Kidney epithelial cell (primary cell): ENCODE measurements at regions not wholly inside any gene's neighbourhood (a gene's known extent, or its start where the extent isn't known, plus 50 kb on each side); places are given as distances from the start of the nearest gene placed in this dataset.

Source experiments
- DNase-seq: peaks from one replicate; pipeline ENCODE4 v3.0.0-alpha.2; 2010; ENCODE audit warnings: low read depth
- H3K27me3 ChIP-seq: 2 replicates; pipeline ENCODE4 v1.6.0; 2011; ENCODE audit warnings: low read length; ENCODE audit not compliant: control insufficient read depth, insufficient read depth
- H3K36me3 ChIP-seq: 2 replicates; pipeline ENCODE4 v1.5.1; 2011; ENCODE audit warnings: low read length; ENCODE audit not compliant: control insufficient read depth, insufficient read depth
- H3K4me3 ChIP-seq: 2 replicates; pipeline ENCODE4 v1.5.1; 2011; ENCODE audit warnings: low read depth, mild to moderate bottlenecking, control low read depth, low read length
- CTCF ChIP-seq: IDR thresholded peaks from 2 replicates; pipeline ENCODE4 v1.5.1; 2011; ENCODE audit warnings: mild to moderate bottlenecking, moderate library complexity, low read length, control low read depth, inconsistent platforms; ENCODE audit not compliant: insufficient read depth, poor library complexity, severe bottlenecking

- Histone ChIP-seq H3K36me3 (no peaks in the 10 kb centered on the region), H3K27me3 (no peaks in the 10 kb centered on the region), H3K4me3 (no peak overlapping the region)
- DNase-seq: no peak
- TF ChIP-seq CTCF: no peak
Observed at GRCh38 chr15:93360976-93361375, 272.0 kb upstream of the RGMA start.

DNA sequence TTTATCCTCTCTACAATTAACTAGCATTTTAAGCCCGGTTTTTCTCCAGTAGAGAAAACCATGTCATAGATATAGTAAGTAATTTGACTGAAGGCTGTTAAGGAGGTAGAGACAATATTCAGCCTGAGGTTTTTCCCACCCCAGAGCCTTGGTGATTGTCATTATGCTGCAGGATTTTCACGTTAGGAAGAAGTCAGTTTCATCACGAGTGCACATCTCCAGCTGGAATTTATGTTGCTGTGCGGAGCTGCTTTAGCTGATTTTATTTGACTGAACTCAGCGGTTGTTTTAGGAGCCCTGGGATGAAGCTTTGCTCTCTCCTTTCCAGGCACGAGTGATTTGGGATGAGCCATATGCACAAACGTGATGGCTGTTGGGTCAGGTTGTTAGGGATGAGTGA lies 271.3 kb upstream of the RGMA start:
- no peaks in the 10 kb centered on the region for H3K36me3 ChIP-seq
- no peak for TF ChIP-seq CTCF
- DNase-seq: no peak
- no peak overlapping the region for H3K4me3 ChIP-seq
- H3K27me3 ChIP-seq: no peaks in the 10 kb centered on the region

GRCh38 chr15:93359425-93360131 lies 270.6 kb upstream of the RGMA start:
- TF ChIP-seq CTCF: no peak
- H3K4me3 ChIP-seq: no peak overlapping the region
- no peaks in the 10 kb centered on the region for H3K36me3 ChIP-seq
- no peaks in the 10 kb centered on the region for H3K27me3 ChIP-seq
- DNase-seq: no peak

DNA sequence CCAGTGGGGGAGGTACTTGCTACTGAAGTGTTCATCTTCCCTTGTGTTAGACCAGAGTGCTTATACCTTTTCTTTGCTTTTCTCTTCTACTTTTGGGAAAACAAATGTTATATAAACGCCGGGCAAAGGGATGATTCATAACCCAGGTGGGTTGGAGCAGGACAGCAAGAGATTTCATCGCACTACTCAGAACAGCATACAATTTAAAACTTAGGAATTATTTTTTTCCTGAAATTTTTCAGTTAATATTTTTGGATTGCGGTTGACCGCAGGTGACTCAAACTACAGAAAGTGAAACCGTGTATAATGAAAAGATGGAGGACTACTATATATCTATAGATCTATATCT lies 270.0 kb upstream of the RGMA start:
- DNase-seq: no peak
- Histone ChIP-seq H3K36me3 (no peaks in the 10 kb centered on the region), H3K27me3 (no peaks in the 10 kb centered on the region), H3K4me3 (no peak overlapping the region)
- no peak for TF ChIP-seq CTCF

DNA sequence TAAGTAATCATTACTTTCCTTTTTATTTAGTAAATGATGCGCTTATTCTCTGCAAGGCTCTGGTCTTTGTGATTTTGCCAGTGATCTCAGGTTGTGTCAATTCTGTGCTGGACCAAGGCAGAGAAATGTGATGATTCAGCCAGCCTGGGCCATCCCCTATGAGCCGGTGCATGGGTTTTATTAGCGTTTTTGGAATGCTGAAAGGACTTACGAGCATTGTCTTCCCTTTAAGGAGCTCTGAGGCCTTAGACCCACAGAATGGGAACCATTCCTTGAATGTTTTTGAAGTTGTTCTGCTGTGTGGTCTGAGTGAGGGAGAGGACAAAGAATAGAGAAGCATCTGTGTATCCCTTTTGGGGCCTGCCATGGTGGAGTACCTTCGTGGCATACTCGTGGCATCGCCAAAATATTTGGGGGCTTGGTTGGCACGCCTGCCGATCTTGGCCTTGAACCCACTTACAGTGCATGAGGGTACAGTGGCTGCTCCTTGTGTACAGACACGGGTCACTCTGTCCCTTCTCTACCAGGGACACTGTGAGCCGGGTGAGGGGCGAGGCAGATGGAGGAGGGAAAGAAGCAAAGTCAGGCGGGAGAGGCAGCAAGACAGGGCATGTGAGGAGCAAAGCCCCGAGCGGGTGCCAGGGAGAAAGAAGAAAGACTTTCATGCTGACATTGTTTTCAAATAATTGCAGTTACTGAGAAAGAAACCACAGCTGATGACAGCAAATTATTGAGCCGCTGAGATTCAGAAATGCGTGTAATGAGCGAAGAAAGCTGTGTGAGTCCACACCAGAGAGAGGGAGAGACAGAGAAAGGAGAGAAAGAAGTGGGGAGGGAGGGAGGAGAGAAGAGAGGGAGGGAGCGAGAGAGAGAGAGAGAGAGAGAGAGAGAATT lies 269.4 kb upstream of the RGMA start:
- Histone ChIP-seq H3K4me3 (no peak overlapping the region), H3K36me3 (no peaks in the 10 kb centered on the region), H3K27me3 (no peaks in the 10 kb centered on the region)
- TF ChIP-seq CTCF: no peak
- no peak for DNase-seq
